Ovary (tissue), 7 donors: ENCODE measurements at regions not wholly inside any gene's neighbourhood (a gene's known extent, or its start where the extent isn't known, plus 50 kb on each side); places are given as distances from the start of the nearest gene placed in this dataset.

Experiments
- DNase-seq, 5 donors: peaks; one replicate each; pipeline ENCODE4 v3.0.0-alpha.2; 2019 to 2020
- H3K27ac ChIP-seq, 2 donors: fragments of 200-600 bp; one replicate each; pipeline versions ENCODE4 v1.5.1 to v1.8.0; 2019 to 2022
- H3K27me3 ChIP-seq: fragments of 200-600 bp; one replicate; pipeline ENCODE4 v1.8.0; 2022
- H3K36me3 ChIP-seq: fragments of 200-600 bp; sonication (generic); one replicate; pipeline ENCODE4 v1.5.1; 2019
- H3K4me1 ChIP-seq: one replicate; pipeline ENCODE4 v1.8.1; 2013; ENCODE audit warnings: mild to moderate bottlenecking, moderate library complexity; ENCODE audit not compliant: insufficient read depth
- H3K4me3 ChIP-seq: fragments of 200-600 bp; sonication (generic); one replicate; pipeline ENCODE4 v1.5.1; 2017
- H3K9me3 ChIP-seq, 2 donors: fragments of 200-600 bp in 1 of 2; sonication (generic) in 1 of 2; one replicate each; pipeline versions ENCODE4 v1.5.1 to v1.8.1; 2013 to 2019; ENCODE audit warnings: mild to moderate bottlenecking in 1 of 2, moderate library complexity in 1 of 2
- EP300 ChIP-seq: sonication (generic); formaldehyde crosslinking; IDR thresholded peaks from one replicate; pipeline ENCODE4 v1.6.1; 2017; ENCODE audit warnings: antibody characterized with exemption
- POLR2A ChIP-seq: fragments of 450-650 bp; IDR thresholded peaks from one replicate; pipeline ENCODE4 v1.6.1; 2017; ENCODE audit warnings: antibody characterized with exemption, mild to moderate bottlenecking, moderate library complexity
- WGBS, 3 donors: extraction: QIAGEN DNeasy Blood & Tissue Kit in 1 of 3; methylation state at CpG; one replicate each; pipeline versions ENCODE4 v1.1.5 to v1.1.7; 2013 to 2017; 5-methylcytosine and 5-hydroxymethylcytosine counted together
- intact Hi-C, 4 donors: fragments of 100-400 bp; cut with DNase I; formaldehyde crosslinking; loops; one replicate each; pipeline versions ENCODE4 v1.11.0 to v1.15.1; 2022 to 2023
- TF ChIP-seq, protein P1 (sequence below), 3 donors: fragments of 450-650 bp in 2 of 3; fragments of 200-600 bp in 1 of 3; IDR thresholded peaks; one replicate each; pipeline versions ENCODE4 v1.5.1 to v1.8.0; 2016 to 2022; ENCODE audit warnings: antibody characterized with exemption in 3 of 3, mild to moderate bottlenecking in 1 of 3
- donor health status: DM: no; HTN: no; CAD: no; lungs with moderate emphysema.
- donor health status: DM: no; HTN: no; CAD: no.
- donor health status: Bipolar disorder and iron deficiency.
- donor health status: DM: no; HTN: no; CAD: no.
- donor health status: DM: yes; HTN: yes; CAD: no.

DNA sequence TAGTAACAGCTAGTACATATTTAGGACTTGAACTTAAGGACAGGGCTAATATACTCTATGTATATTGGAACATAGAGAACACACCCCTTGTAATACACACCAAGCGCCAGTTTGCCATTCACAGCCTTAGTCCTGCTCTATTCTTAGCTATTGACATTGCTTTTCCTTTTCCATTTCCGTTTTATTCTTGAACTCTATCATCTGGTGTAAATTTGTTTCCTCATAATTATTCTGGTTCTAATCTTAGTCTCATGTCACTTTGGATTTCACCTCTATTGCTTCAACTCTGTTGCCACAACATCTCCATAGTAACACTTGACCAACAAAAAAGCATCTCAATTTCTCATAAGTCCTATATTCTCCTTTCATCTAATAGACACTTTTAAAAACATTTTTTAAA lies 225.7 kb downstream of the PHLDA1 start:
- no peaks in the 10 kb centered on the region for H3K36me3 ChIP-seq
- H3K9me3 ChIP-seq, result no peaks in the 10 kb centered on the region
- no peaks in the 10 kb centered on the region for H3K4me1 ChIP-seq
- TF ChIP-seq EP300, result no peak
- no peak for TF ChIP-seq POLR2A
- TF ChIP-seq, protein P1, sequence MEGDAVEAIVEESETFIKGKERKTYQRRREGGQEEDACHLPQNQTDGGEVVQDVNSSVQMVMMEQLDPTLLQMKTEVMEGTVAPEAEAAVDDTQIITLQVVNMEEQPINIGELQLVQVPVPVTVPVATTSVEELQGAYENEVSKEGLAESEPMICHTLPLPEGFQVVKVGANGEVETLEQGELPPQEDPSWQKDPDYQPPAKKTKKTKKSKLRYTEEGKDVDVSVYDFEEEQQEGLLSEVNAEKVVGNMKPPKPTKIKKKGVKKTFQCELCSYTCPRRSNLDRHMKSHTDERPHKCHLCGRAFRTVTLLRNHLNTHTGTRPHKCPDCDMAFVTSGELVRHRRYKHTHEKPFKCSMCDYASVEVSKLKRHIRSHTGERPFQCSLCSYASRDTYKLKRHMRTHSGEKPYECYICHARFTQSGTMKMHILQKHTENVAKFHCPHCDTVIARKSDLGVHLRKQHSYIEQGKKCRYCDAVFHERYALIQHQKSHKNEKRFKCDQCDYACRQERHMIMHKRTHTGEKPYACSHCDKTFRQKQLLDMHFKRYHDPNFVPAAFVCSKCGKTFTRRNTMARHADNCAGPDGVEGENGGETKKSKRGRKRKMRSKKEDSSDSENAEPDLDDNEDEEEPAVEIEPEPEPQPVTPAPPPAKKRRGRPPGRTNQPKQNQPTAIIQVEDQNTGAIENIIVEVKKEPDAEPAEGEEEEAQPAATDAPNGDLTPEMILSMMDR (IDR thresholded peaks at IDR 0.05), result no peak
- DNase-seq, result no peak
- no peak overlapping the region for H3K27ac ChIP-seq
- H3K4me3 ChIP-seq, result no peak overlapping the region
- H3K27me3 ChIP-seq, result no peaks in the 10 kb centered on the region
- 73 to 90% (median 82%) methylated on average over 2 of the region's 2 CpGs for WGBS, 3 donors
- intact Hi-C loops, result no loop called here

DNA sequence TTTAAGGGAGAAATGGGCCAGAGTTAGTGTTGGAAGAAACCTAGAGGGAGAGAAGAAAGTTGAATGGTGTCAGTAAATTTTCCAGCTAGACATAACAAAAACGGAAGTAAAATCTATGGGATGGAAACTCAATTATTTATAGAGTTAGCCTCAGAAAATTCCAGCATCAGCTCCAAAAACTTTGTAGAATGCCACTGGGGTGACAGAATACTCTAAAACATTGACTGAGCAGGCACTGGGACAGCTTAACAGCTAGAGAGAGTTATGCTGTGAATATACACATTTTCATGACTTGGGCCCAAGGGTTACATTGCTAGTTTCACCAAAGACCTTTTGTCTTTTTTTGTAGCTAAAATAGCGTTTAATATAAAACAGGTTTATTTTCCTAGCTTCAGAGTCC lies 226.3 kb downstream of the PHLDA1 start:
- DNase-seq, result no peak
- no peaks in the 10 kb centered on the region for H3K27me3 ChIP-seq
- intact Hi-C loops, result no loop called here
- H3K4me3 ChIP-seq, result no peak overlapping the region
- H3K36me3 ChIP-seq, result no peaks in the 10 kb centered on the region
- no peaks in the 10 kb centered on the region for H3K9me3 ChIP-seq
- 63 to 75% (median 69%) methylated on average over 2 of the region's 2 CpGs for WGBS, 3 donors
- H3K4me1 ChIP-seq, result no peaks in the 10 kb centered on the region
- no peak overlapping the region for H3K27ac ChIP-seq
- TF ChIP-seq, protein P1 (IDR thresholded peaks at IDR 0.05), result no peak
- TF ChIP-seq POLR2A (no peak), EP300 (no peak)

DNA sequence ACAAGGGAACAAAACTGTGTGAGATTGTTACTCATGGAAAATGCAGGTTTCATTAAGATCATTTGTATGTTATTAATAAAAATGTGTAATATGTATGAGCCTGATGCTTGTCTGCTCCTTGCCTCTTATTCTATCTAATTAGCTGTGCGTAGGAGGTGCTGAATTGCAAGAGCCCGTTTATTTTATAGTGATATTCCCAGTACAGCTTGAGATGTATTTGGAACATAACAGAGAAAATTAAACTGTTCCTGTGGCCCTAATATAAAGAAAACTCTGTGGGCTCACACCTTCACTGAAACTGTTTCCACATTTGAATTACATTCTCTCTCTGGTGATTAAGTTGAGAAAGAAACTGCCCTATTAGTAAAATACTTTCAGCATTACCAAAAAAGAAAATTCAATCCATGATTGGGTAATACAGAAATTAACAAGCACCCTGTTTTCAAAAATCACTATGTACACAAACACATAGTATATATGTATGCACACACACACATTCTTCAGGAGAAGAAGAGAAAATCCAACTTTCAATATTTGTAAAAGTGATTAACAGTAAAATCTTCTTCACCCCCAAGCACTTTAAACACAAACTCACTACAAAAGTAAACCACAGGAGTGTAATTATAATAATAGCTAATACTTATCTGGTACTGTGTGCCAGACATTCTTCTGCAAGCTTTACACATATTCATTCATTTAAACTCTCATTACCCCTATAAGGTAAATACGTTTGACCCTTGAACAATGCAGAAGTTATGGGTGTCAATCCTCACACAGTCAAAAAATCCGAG lies 233.2 kb downstream of the PHLDA1 start:
- Histone ChIP-seq H3K27me3 (no peaks in the 10 kb centered on the region), H3K4me3 (no peak overlapping the region), H3K27ac (no peak overlapping the region), H3K36me3 (no peaks in the 10 kb centered on the region), H3K9me3 (no peaks in the 10 kb centered on the region), H3K4me1 (no peaks in the 10 kb centered on the region)
- intact Hi-C loops, result no loop called here
- no peak for DNase-seq
- 54 to 66% (median 63%) methylated on average over 4 of the region's 4 CpGs for WGBS, 3 donors
- TF ChIP-seq EP300 (no peak), POLR2A (no peak)
- TF ChIP-seq, protein P1 (IDR thresholded peaks at IDR 0.05), result no peak

DNA sequence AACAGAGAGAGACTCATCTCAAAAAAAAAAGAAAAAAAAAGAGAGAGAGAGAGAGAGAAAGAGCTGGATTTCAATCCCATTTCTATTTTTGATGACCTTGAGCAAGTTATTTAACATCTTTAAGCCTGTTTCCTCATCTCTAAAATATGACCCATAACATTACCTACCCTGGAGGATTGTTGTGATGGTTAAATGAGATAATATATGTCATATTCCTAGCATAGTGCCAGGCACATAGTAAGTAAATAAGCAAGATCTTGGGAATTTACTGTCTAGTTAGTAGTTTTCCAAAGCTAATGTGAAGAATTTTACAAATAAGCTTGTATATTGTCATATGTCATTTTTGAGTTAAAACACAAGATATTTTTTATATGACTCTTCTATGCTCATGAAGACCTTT lies 236.5 kb downstream of the PHLDA1 start:
- DNase-seq, result no peak
- intact Hi-C loops, result no loop called here
- no peaks in the 10 kb centered on the region for H3K4me1 ChIP-seq
- no peak overlapping the region for H3K4me3 ChIP-seq
- TF ChIP-seq EP300, result no peak
- TF ChIP-seq, protein P1 (IDR thresholded peaks at IDR 0.05), result no peak
- no peak for TF ChIP-seq POLR2A
- no peak overlapping the region for H3K27ac ChIP-seq
- H3K27me3 ChIP-seq, result no peaks in the 10 kb centered on the region
- H3K36me3 ChIP-seq, result no peaks in the 10 kb centered on the region
- H3K9me3 ChIP-seq, result no peaks in the 10 kb centered on the region
